ENCODE measurements at regions not wholly inside any gene's neighbourhood (a gene's known extent, or its start where the extent isn't known, plus 50 kb on each side); places are given as distances from the start of the nearest gene placed in this dataset.

DNA sequence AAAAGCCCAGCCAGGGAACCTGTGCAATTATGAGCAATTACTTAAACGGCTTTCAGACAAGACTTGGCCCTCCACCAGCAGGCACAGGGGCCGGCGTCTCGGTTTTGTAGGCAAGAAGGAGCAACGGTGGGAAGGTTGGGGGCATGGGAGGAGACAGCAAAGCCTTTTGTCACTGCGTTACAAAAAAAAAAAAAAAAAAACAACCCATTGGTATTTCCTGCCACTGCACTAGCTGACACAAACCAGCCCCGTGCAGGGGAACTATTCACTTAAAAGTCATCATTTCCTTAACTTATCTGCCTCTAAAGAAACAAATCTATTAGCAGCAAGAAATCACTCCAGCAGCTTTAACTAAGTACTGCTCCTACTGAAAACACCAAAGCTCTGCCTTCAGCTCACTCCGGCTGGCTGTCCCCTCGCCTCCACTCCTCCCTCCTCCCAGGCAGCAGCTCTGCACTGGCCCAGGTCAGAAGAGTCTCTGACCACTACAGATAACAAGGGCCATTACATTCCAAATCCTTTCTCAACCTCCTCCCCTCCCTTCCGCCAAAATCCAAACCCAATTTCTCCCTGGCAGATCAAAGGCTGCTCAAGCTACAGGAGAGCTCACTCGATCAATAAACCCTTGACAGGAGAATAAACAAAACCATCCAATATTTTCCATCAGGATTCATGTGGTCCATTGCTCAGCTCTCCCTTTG lies 105.2 kb upstream of the CDKN3 start:
- Histone ChIP-seq H2AFZ (no peak overlapping the region), H3K36me3 (replicated peaks; ENCODE audit: insufficient read depth, low read depth) (no peaks in the 10 kb centered on the region), H3K9me2 (replicated peaks; ENCODE audit: insufficient read depth) (no peaks in the 10 kb centered on the region), H3K27me3 (no peaks in the 10 kb centered on the region), H3K4me3 (no peak overlapping the region), H3K79me2 (no peaks in the 10 kb centered on the region), H3K9me3 (ENCODE audit: low read depth) (no peaks in the 10 kb centered on the region), H4K20me1 (ENCODE audit: insufficient read depth, poor library complexity, severe bottlenecking) (no peaks in the 10 kb centered on the region), H3K27ac (no peak overlapping the region), H3K4me1 (ENCODE audit: insufficient read depth) (peaks cover 11% of the 10 kb centered on the region), H3K4me2 (no peak overlapping the region)
- no peak for DNase-seq (ENCODE audit: low spot score)
- WGBS (ENCODE audit: low lambda C conversion rate, missing lambda C conversion rate), result 15% methylated on average over 11 of the region's 11 CpGs
- TF ChIP-seq EZH2 (IDR thresholded peaks at IDR 0.05; ENCODE audit: borderline replicate concordance) (no peak), EZH2phosphoT487 (IDR thresholded peaks at IDR 0.05; ENCODE audit: low read depth, severe bottlenecking, unreplicated experiment) (no peak)
- TF ChIP-seq, protein P1, sequence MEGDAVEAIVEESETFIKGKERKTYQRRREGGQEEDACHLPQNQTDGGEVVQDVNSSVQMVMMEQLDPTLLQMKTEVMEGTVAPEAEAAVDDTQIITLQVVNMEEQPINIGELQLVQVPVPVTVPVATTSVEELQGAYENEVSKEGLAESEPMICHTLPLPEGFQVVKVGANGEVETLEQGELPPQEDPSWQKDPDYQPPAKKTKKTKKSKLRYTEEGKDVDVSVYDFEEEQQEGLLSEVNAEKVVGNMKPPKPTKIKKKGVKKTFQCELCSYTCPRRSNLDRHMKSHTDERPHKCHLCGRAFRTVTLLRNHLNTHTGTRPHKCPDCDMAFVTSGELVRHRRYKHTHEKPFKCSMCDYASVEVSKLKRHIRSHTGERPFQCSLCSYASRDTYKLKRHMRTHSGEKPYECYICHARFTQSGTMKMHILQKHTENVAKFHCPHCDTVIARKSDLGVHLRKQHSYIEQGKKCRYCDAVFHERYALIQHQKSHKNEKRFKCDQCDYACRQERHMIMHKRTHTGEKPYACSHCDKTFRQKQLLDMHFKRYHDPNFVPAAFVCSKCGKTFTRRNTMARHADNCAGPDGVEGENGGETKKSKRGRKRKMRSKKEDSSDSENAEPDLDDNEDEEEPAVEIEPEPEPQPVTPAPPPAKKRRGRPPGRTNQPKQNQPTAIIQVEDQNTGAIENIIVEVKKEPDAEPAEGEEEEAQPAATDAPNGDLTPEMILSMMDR (IDR thresholded peaks at IDR 0.05; ENCODE audit: poor library complexity), result no peak

DNA sequence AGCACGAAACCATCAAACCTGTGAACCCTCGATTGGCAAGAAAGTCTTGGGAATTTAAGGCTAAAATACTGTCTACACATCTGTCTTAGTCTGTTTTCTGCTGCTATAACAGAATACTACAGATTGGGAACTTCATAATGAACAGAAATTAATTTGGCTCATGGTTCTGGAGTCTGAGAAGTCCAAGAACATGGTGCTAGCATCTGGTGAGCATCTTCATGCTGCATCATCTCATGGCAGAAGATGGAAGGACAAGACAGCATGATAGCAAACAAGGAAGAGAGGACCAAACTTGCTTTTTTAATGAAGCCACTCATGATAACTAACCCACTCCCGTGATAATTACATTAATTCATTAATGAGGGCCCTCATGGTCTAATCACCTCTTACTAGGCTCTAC lies 102.0 kb upstream of the CDKN3 start:
- Histone ChIP-seq H3K4me2 (no peak overlapping the region), H3K9me3 (ENCODE audit: low read depth) (no peaks in the 10 kb centered on the region), H4K20me1 (ENCODE audit: insufficient read depth, poor library complexity, severe bottlenecking) (no peaks in the 10 kb centered on the region), H3K9me2 (replicated peaks; ENCODE audit: insufficient read depth) (no peaks in the 10 kb centered on the region), H3K36me3 (replicated peaks; ENCODE audit: insufficient read depth, low read depth) (no peaks in the 10 kb centered on the region), H3K27me3 (no peaks in the 10 kb centered on the region), H3K79me2 (no peaks in the 10 kb centered on the region), H3K4me3 (no peak overlapping the region), H2AFZ (no peak overlapping the region), H3K27ac (no peak overlapping the region), H3K4me1 (ENCODE audit: insufficient read depth) (peaks cover 16% of the 10 kb centered on the region)
- no peak for DNase-seq (ENCODE audit: low spot score)
- TF ChIP-seq EZH2 (IDR thresholded peaks at IDR 0.05; ENCODE audit: borderline replicate concordance), result no peak
- TF ChIP-seq, protein P1 (IDR thresholded peaks at IDR 0.05; ENCODE audit: poor library complexity), result no peak
- TF ChIP-seq EZH2phosphoT487 (IDR thresholded peaks at IDR 0.05; ENCODE audit: low read depth, severe bottlenecking, unreplicated experiment), result no peak
- 96% methylated on average over 3 of the region's 3 CpGs for WGBS (ENCODE audit: low lambda C conversion rate, missing lambda C conversion rate)

DNA sequence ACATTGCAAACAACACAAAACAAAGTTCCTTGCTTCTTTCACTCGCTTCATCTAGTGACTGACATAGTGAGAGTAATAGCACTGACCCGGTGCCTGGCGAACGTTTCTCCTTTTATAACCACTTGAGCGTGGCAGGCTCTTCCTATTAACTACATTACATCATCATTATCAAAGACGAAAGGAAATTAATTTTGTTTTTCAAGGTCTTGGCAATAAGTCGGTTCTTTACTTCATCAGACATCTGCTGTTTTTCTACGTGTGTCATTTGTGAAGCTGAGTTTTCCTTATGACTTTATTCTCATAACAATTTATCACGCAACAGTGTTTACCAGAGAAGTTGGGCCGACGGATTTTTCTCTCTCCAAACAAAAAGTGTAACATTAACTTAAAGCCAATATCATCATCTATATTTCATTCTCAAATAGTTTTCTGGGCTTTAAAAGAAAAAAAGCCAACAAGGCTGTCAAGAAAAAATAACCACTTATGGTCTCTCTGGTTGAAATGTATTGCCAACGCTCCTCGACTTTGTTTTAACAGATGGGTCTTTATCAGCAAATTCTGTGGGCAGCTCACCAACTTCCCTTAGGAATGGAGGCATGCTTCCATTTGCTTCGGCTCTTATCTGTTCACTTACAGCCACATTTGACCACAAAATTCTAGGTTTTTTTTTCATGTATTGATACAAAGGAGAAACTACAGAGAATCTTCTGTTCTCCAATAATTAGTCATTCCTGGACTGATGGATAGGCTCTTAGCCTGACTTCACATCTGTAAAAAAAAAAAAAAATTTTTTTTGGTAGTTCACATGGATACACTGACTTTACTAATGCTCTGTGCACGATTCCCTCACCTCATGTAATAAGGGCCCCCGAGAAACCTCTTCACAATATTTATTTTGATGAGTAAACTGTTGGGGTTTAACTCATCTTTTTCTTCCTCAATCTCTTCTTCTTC lies 97.1 kb upstream of the CDKN3 start:
- DNase-seq (ENCODE audit: low spot score), result no peak
- Histone ChIP-seq H3K9me3 (ENCODE audit: low read depth) (no peaks in the 10 kb centered on the region), H3K27ac (no peak overlapping the region), H3K4me1 (ENCODE audit: insufficient read depth) (peaks cover 13% of the 10 kb centered on the region), H3K36me3 (replicated peaks; ENCODE audit: insufficient read depth, low read depth) (no peaks in the 10 kb centered on the region), H2AFZ (no peak overlapping the region), H3K79me2 (no peaks in the 10 kb centered on the region), H4K20me1 (ENCODE audit: insufficient read depth, poor library complexity, severe bottlenecking) (no peaks in the 10 kb centered on the region), H3K27me3 (no peaks in the 10 kb centered on the region), H3K9me2 (replicated peaks; ENCODE audit: insufficient read depth) (no peaks in the 10 kb centered on the region), H3K4me3 (no peak overlapping the region), H3K4me2 (peak overlapping the region; percentile 56)
- TF ChIP-seq, protein P1 (IDR thresholded peaks at IDR 0.05; ENCODE audit: poor library complexity), result no peak
- no peak for TF ChIP-seq EZH2phosphoT487 (IDR thresholded peaks at IDR 0.05; ENCODE audit: low read depth, severe bottlenecking, unreplicated experiment)
- no peak for TF ChIP-seq EZH2 (IDR thresholded peaks at IDR 0.05; ENCODE audit: borderline replicate concordance)
- WGBS (ENCODE audit: low lambda C conversion rate, missing lambda C conversion rate), result 62% methylated on average over 16 of the region's 16 CpGs

Data from hepatocyte (in vitro differentiated cells).